H1 (cell line): ENCODE measurements at regions not wholly inside any gene's neighbourhood (a gene's known extent, or its start where the extent isn't known, plus 50 kb on each side); places are given as distances from the start of the nearest gene placed in this dataset.
A peak's percentile ranks its signal among the peaks of the same experiment; 100 is the strongest.
"Not testable (repeated sequence)": the region's sequence is repeated elsewhere in the genome, so short reads cannot be mapped to it uniquely, and the experiment has no call there.

Source experiments
- CTCF ChIA-PET: fragments of 300-600 bp; sonication (Branson Sonifier 250); formaldehyde crosslinking; loops from one replicate; lab custom pipeline; 2021; ENCODE audit not compliant: partially characterized antibody; lab: Charles Lee
- POLR2A ChIA-PET: fragments of 300-600 bp; sonication (Branson Sonifier 250); formaldehyde crosslinking; loops from one replicate; lab custom pipeline; 2021; ENCODE audit warnings: inconsistent platforms; ENCODE audit not compliant: partially characterized antibody; lab: Charles Lee
- DNase-seq, 2 experiments: peaks; one replicate each; pipeline versions ENCODE4 v3.0.0 to v3.0.0-alpha.2; 2010 to 2022; ENCODE audit warnings: low spot score in 2 of 2, low read depth in 1 of 2, mixed read lengths in 1 of 2
- FAIRE-seq: peaks from 2 replicates; lab custom pipeline; 2011; peaks lifted over from hg19 to GRCh38; lab: Jason Lieb, UNC
- H2AFZ ChIP-seq: 2 replicates; pipeline ENCODE4 v1.8.1; 2012; ENCODE audit warnings: low read length, inconsistent platforms
- H2AK5ac ChIP-seq: 2 replicates; pipeline ENCODE4 v1.6.1; 2013; ENCODE audit warnings: low read depth, low read length
- H2BK120ac ChIP-seq: replicated peaks from 2 replicates; pipeline ENCODE3; 2013; ENCODE audit warnings: low read depth, low read length, inconsistent platforms
- H2BK12ac ChIP-seq: 2 replicates; pipeline ENCODE4 v1.6.1; 2013; ENCODE audit warnings: low read depth, low read length
- H2BK15ac ChIP-seq: 2 replicates; pipeline ENCODE4 v1.6.1; 2013; ENCODE audit warnings: low read length
- H2BK20ac ChIP-seq: 2 replicates; pipeline ENCODE4 v1.6.1; 2013; ENCODE audit warnings: low read length
- H2BK5ac ChIP-seq: 2 replicates; pipeline ENCODE4 v1.6.1; 2013; ENCODE audit warnings: low read depth, low read length
- H3K14ac ChIP-seq: 2 replicates; pipeline ENCODE4 v1.6.1; 2013; ENCODE audit warnings: inconsistent platforms; ENCODE audit not compliant: insufficient read length
- H3K18ac ChIP-seq: 2 replicates; pipeline ENCODE4 v1.6.1; 2013; ENCODE audit warnings: low read length; ENCODE audit errors: extremely low read depth
- H3K23ac ChIP-seq: 2 replicates; pipeline ENCODE4 v1.6.1; 2013; ENCODE audit warnings: inconsistent platforms; ENCODE audit not compliant: insufficient read length
- H3K23me2 ChIP-seq: 2 replicates; pipeline ENCODE4 v1.6.1; 2013; ENCODE audit warnings: low read depth, low read length
- H3K27ac ChIP-seq: 2 replicates; pipeline ENCODE4 v1.6.1; 2011; ENCODE audit warnings: low read depth, low read length, inconsistent platforms
- H3K27me3 ChIP-seq, 4 experiments: replicated peaks in 1 of 4; 1 replicate in 1 of 4; 2 replicates in 3 of 4; pipeline versions ENCODE4 v1.6.1 to v1.8.1; 2011 to 2013; ENCODE audit warnings: low read length in 3 of 4, mild to moderate bottlenecking in 3 of 4, inconsistent platforms in 2 of 4, mixed read lengths in 2 of 4, moderate library complexity in 1 of 4; ENCODE audit not compliant: control insufficient read depth in 3 of 4, insufficient read depth in 3 of 4; ENCODE audit errors: extremely low read depth in 1 of 4
- H3K36me3 ChIP-seq, 4 experiments: 2 replicates each; pipeline versions ENCODE4 v1.6.1 to v1.8.1; 2011 to 2013; ENCODE audit warnings: mild to moderate bottlenecking in 4 of 4, low read length in 3 of 4, moderate library complexity in 2 of 4, control low read depth in 1 of 4, inconsistent platforms in 1 of 4; ENCODE audit not compliant: insufficient read depth in 4 of 4, control insufficient read depth in 2 of 4
- H3K4ac ChIP-seq: replicated peaks from 2 replicates; pipeline ENCODE3; 2013; ENCODE audit warnings: low read length, low read depth, mixed read lengths, inconsistent platforms; ENCODE audit not compliant: insufficient read length
- H3K4me1 ChIP-seq, 4 experiments: replicated peaks in 1 of 4; 1 replicate in 1 of 4; 2 replicates in 3 of 4; pipeline versions ENCODE4 v1.6.1 to v1.8.1; 2011 to 2013; ENCODE audit warnings: low read length in 3 of 4, inconsistent platforms in 2 of 4, mixed read lengths in 1 of 4; ENCODE audit not compliant: insufficient read depth in 4 of 4, control insufficient read depth in 3 of 4
- H3K4me2 ChIP-seq, 2 experiments: 2 replicates each; pipeline versions ENCODE4 v1.6.1 to v1.8.1; 2011 to 2013; ENCODE audit warnings: low read depth in 2 of 2, low read length in 2 of 2, control low read depth in 1 of 2, inconsistent platforms in 1 of 2, mild to moderate bottlenecking in 1 of 2; ENCODE audit not compliant: insufficient read depth in 1 of 2
- H3K4me3 ChIP-seq, 4 experiments: fragments of 200-600, 300-600 bp in 1 of 4; sonication (generic), shearing (Covaris generic), sonication (Bioruptor Twin) in 1 of 4; 2 replicates each; pipeline versions ENCODE4 v1.5.1 to v1.8.1; 2011 to 2016; ENCODE audit warnings: low read length in 4 of 4, low read depth in 3 of 4, control low read depth in 2 of 4, inconsistent platforms in 2 of 4, mild to moderate bottlenecking in 2 of 4, mixed read lengths in 1 of 4, moderate library complexity in 1 of 4; ENCODE audit not compliant: insufficient read depth in 2 of 4; ENCODE audit errors: extremely low read depth in 1 of 4
- H3K56ac ChIP-seq: replicated peaks from 2 replicates; pipeline ENCODE3; 2013; ENCODE audit warnings: low read depth, mild to moderate bottlenecking, mixed read lengths, low read length, inconsistent platforms; ENCODE audit not compliant: insufficient read length
- H3K79me1 ChIP-seq: 2 replicates; pipeline ENCODE4 v1.6.1; 2013; ENCODE audit warnings: low read depth, low read length, control low read depth
- H3K79me2 ChIP-seq, 2 experiments: 2 replicates each; pipeline versions ENCODE4 v1.6.1 to v1.8.1; 2012 to 2013; ENCODE audit warnings: low read length in 2 of 2, mild to moderate bottlenecking in 2 of 2, inconsistent platforms in 1 of 2; ENCODE audit not compliant: insufficient read depth in 2 of 2, control insufficient read depth in 1 of 2
- H3K9ac ChIP-seq, 4 experiments: replicated peaks in 1 of 4; 1 replicate in 1 of 4; 2 replicates in 3 of 4; pipeline versions ENCODE4 v1.6.1 to v1.8.1; 2011 to 2013; ENCODE audit warnings: low read depth in 3 of 4, low read length in 3 of 4, control low read depth in 2 of 4, mild to moderate bottlenecking in 2 of 4, moderate library complexity in 2 of 4, inconsistent platforms in 1 of 4; ENCODE audit errors: extremely low read depth in 1 of 4
- H3K9me3 ChIP-seq, 2 experiments: 2 replicates each; pipeline versions ENCODE4 v1.6.1 to v1.8.1; 2012 to 2013; ENCODE audit warnings: mild to moderate bottlenecking in 2 of 2, moderate library complexity in 2 of 2, control low read depth in 1 of 2, inconsistent platforms in 1 of 2, low read depth in 1 of 2, low read length in 1 of 2, mixed read lengths in 1 of 2; ENCODE audit not compliant: insufficient read depth in 2 of 2
- H4K20me1 ChIP-seq, 2 experiments: replicated peaks in 1 of 2; 2 replicates each; pipeline versions ENCODE3 to v1.8.1; 2011 to 2013; ENCODE audit warnings: inconsistent platforms in 2 of 2, low read length in 2 of 2, mild to moderate bottlenecking in 1 of 2; ENCODE audit not compliant: insufficient read depth in 2 of 2, control insufficient read depth in 1 of 2
- H4K5ac ChIP-seq: 2 replicates; pipeline ENCODE4 v1.6.1; 2013; ENCODE audit warnings: low read length, low read depth, mixed read lengths, inconsistent platforms; ENCODE audit not compliant: insufficient read length
- H4K8ac ChIP-seq: 2 replicates; pipeline ENCODE4 v1.8.0; 2013; ENCODE audit warnings: mild to moderate bottlenecking, moderate library complexity, low read length, inconsistent platforms; ENCODE audit not compliant: insufficient read depth; ENCODE audit errors: extremely low read depth
- H4K91ac ChIP-seq: replicated peaks from 2 replicates; pipeline ENCODE3; 2013; ENCODE audit warnings: low read length, mixed read lengths, inconsistent platforms; ENCODE audit not compliant: insufficient read length
- WGBS, 2 experiments: shearing (Covaris generic) in 1 of 2; methylation state at CpG; one replicate each; pipeline versions ENCODE4 v1.1.6 to v1.1.7; 2013 to 2015; ENCODE audit warnings: low lambda C conversion rate in 2 of 2, mixed read lengths in 2 of 2, inconsistent platforms in 1 of 2, low coverage in 1 of 2, missing lambda C conversion rate in 1 of 2; ENCODE audit not compliant: insufficient replicate concordance in 2 of 2, insufficient coverage in 1 of 2, insufficient read length in 1 of 2; ENCODE audit errors: extremely low coverage in 1 of 2, missing lambda C conversion rate in 1 of 2; 5-methylcytosine and 5-hydroxymethylcytosine counted together

DNA sequence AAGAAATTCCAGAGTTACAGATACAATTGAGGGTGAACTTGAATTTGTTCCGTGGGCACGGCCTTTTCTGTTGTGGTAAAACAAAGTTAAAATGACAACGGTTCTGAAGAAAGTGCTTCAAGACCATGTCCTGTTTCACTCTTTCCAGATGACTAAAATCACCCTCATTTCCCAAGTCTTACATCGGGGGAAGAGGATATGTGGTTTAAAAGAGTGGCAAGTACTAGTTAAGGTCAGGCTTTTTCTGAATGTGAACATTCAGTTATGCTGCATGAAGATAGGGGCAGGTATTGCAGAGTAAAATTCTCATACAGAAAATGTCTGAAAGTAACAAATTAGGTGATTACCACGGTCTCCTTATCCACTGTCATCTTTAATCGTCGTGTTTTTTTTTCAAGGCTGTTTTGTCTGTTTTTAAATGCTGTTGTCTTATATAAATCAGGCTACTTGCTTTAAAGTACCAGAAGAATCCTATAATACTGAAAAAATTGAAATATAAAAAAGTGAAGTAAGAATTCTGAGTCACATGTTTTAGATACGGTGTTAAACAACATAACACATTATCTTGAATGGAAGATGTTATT is 236.6 kb upstream of the PLGLB2 start:
- FAIRE-seq, H4K91ac ChIP-seq, H2BK12ac ChIP-seq, H2BK120ac ChIP-seq, CTCF ChIA-PET, H2BK15ac ChIP-seq, H3K4me1 ChIP-seq, H3K9me3 ChIP-seq, POLR2A ChIA-PET, H3K4me2 ChIP-seq, H3K4ac ChIP-seq, H3K18ac ChIP-seq, H4K20me1 ChIP-seq, H3K56ac ChIP-seq, H3K9ac ChIP-seq, H3K79me2 ChIP-seq, H3K27ac ChIP-seq, H2BK5ac ChIP-seq, H2AK5ac ChIP-seq, H3K23me2 ChIP-seq, H3K27me3 ChIP-seq, H3K23ac ChIP-seq, H2BK20ac ChIP-seq, H3K14ac ChIP-seq, H2AFZ ChIP-seq, DNase-seq, H3K4me3 ChIP-seq, H4K8ac ChIP-seq, H3K79me1 ChIP-seq, H3K36me3 ChIP-seq, H4K5ac ChIP-seq: not testable (repeated sequence)
- 81% methylated on average over 5 of the region's 8 CpGs; no CpG with 5 or more reads in 1 of the 2 experiments for WGBS, 2 experiments

DNA sequence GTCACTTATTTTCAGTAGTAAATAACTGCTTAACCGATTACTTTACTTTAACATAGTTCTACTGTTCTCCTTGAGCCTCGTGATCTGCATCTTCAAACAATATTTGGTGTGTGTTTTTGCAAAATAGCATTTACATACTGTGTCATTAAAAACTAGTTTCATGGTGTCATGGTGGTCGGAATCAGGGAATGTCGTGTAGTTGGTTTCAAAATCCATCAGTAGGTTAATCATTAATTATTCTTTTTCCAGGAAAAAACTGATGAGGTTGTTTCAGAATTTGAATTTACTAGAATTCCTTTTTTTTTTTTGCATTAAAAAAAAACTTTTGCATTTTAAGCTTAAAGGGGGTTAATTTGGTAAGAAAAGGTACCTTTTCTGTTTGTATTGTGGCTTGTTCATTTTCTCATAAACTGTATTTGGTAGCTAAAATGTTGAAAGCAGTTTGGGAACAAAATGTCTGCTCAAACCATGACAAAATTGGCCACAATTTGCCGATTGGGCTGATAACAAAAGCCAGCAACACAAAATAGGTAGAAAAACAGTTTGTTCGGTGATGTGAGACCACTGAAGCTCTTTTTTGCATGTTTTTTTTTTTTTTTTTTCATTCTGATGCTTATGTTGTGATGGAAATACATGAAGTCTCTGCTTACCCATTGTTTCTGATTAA is 234.9 kb upstream of the PLGLB2 start:
- H2BK12ac ChIP-seq, H4K5ac ChIP-seq, H3K79me1 ChIP-seq, H3K4ac ChIP-seq, H2BK5ac ChIP-seq, H3K79me2 ChIP-seq, H3K56ac ChIP-seq, DNase-seq, H3K4me2 ChIP-seq, H3K9ac ChIP-seq, H2AFZ ChIP-seq, H3K4me3 ChIP-seq, H3K23me2 ChIP-seq, CTCF ChIA-PET, H2AK5ac ChIP-seq, H3K4me1 ChIP-seq, H3K14ac ChIP-seq, H3K36me3 ChIP-seq, H2BK120ac ChIP-seq, H3K9me3 ChIP-seq, H3K27ac ChIP-seq, H2BK15ac ChIP-seq, H3K23ac ChIP-seq, H4K20me1 ChIP-seq, H3K18ac ChIP-seq, H3K27me3 ChIP-seq, H2BK20ac ChIP-seq, H4K91ac ChIP-seq, H4K8ac ChIP-seq, POLR2A ChIA-PET: not testable (repeated sequence)
- FAIRE-seq, result peak; percentile 19
- 72% methylated on average over 2 of the region's 6 CpGs; no CpG with 5 or more reads in 1 of the 2 experiments for WGBS, 2 experiments
